NB4 (cell line): ENCODE measurements at regions not wholly inside any gene's neighbourhood (a gene's known extent, or its start where the extent isn't known, plus 50 kb on each side); places are given as distances from the start of the nearest gene placed in this dataset.

Experiments
- DNase-seq: peaks from one replicate; pipeline ENCODE4 v3.0.0; 2010; ENCODE audit warnings: low read depth
- H3K4me3 ChIP-seq: one replicate; pipeline ENCODE4 v1.5.1; 2011; ENCODE audit warnings: mild to moderate bottlenecking, low read depth, low read length, moderate library complexity
- CTCF ChIP-seq: IDR thresholded peaks from one replicate; pipeline ENCODE4 v1.5.1; 2012; ENCODE audit warnings: low read depth, low read length
- MYC ChIP-seq: IDR thresholded peaks from 2 replicates; pipeline ENCODE4 v1.6.1; 2011; ENCODE audit warnings: low read depth, low read length
- POLR2A ChIP-seq: IDR thresholded peaks from 2 replicates; pipeline ENCODE4 v1.6.1; 2011; ENCODE audit warnings: mild to moderate bottlenecking; ENCODE audit not compliant: insufficient read length; ENCODE audit errors: extremely low read depth
- TF ChIP-seq, protein P1 (sequence below): IDR thresholded peaks from 2 replicates; pipeline ENCODE4 v1.6.1; 2011; ENCODE audit warnings: low read depth, low read length

DNA sequence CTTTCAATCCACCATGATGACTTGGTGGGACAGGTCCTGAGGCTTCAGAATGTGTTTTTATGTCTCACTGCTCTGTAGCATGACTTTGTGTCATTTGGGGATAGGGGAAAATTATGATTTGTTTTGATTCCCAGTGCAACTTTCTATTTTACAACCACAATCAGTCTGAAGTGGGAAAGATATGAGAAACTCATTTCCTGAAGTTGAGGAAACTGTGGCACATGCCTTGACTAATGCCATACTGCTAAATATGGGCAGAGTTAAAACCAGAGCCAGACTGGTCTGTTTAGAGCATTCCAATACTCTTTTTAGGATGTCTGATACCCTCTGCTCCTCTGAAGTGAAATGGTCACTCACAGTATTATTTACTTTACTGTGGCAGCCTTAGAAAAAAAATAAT, 307.7 kb downstream of the ADRA2A start:
- no peak for DNase-seq
- TF ChIP-seq POLR2A, result no peak
- TF ChIP-seq, protein P1, sequence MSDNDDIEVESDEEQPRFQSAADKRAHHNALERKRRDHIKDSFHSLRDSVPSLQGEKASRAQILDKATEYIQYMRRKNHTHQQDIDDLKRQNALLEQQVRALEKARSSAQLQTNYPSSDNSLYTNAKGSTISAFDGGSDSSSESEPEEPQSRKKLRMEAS, result no peak
- TF ChIP-seq CTCF, result no peak
- no peak for TF ChIP-seq MYC
- H3K4me3 ChIP-seq, result no peak overlapping the region

DNA sequence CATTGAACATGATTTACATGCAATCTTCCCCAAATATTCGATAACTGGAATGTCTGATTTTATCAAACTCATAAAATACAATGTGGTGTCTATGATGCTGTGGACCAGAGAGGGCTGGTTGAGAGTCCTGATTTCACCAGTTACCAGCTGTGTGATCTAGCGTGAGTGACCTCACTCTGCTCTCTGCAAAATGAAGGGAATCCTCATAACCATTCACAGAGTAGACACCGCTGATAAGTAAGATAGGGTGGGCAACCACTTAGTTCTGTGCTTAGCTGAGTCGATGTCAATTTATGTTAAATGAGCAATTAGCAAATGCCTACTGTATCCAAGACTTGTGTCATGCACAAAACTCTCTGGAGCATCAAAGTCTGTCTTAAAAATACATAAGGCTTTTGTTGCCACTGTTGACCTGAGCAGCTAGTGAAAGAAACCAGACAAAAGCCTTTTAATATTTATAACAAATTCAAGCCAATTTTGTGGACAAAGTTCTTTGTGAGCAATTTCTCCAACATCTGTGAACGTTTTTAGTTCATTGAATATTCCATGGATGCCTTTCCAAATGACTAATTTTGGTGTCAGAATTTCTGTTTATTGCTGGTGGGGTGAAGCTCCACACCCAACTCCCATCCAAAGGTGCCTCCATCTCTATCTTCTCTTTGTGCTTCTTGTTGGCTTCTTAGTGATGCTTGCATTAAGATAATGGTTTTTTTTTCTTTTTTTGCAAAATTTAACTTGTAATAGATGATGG, 314.2 kb downstream of the ADRA2A start:
- TF ChIP-seq, protein P1, result no peak
- TF ChIP-seq POLR2A (no peak), CTCF (no peak), MYC (no peak)
- DNase-seq, result no peak
- H3K4me3 ChIP-seq, result no peak overlapping the region

GRCh38 chr10:111392159-111392558, 315.3 kb downstream of the ADRA2A start:
- no peak for TF ChIP-seq POLR2A
- TF ChIP-seq, protein P1, result no peak
- TF ChIP-seq CTCF, result no peak
- TF ChIP-seq MYC, result no peak
- DNase-seq, result no peak
- H3K4me3 ChIP-seq, result no peak overlapping the region

DNA sequence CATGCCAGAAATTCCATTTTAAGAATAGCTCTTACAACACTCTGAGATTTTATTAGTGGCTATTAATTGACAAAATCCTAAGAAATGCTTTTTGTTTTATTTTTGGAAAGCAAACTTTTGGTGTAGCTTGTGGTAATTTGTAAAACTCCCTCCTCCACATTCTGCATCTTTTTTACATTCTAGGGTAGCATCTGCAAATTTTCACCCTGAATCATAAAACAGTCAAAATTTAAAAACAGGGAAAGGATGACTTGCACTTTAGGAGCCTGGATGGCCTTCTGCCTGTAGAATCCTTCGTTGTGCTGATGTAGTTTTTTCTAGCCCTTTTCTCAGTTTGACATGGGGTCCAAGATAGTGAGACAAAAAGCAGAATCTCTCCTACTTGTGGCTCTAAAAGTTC, 316.1 kb downstream of the ADRA2A start:
- TF ChIP-seq, protein P1, result no peak
- no peak for TF ChIP-seq CTCF
- TF ChIP-seq POLR2A, result no peak
- TF ChIP-seq MYC, result no peak
- H3K4me3 ChIP-seq, result no peak overlapping the region
- no peak for DNase-seq

DNA sequence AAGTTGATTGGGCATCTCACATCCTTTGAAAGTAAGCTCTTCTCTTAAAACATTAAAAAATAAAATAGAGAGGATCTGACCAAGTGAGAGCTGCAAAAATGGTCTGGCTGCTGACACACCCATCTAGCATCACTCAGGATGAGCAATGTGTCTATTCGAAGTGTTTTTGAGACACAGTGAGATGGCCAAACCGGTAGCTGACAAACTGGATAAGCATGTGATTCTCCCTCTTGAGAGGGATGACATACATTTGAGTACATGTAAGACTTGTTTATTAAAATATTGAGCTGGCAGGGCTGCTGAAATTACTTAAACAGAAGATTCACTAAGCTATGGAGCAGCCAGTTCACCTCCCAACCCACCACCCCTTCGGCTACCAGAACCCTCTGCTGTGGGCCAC, 333.9 kb downstream of the ADRA2A start:
- no peak for TF ChIP-seq POLR2A
- TF ChIP-seq, protein P1, result no peak
- no peak for TF ChIP-seq CTCF
- no peak for TF ChIP-seq MYC
- no peak for DNase-seq
- H3K4me3 ChIP-seq, result no peak overlapping the region
